ENCODE measurements at regions not wholly inside any gene's neighbourhood (a gene's known extent, or its start where the extent isn't known, plus 50 kb on each side); places are given as distances from the start of the nearest gene placed in this dataset.

DNA sequence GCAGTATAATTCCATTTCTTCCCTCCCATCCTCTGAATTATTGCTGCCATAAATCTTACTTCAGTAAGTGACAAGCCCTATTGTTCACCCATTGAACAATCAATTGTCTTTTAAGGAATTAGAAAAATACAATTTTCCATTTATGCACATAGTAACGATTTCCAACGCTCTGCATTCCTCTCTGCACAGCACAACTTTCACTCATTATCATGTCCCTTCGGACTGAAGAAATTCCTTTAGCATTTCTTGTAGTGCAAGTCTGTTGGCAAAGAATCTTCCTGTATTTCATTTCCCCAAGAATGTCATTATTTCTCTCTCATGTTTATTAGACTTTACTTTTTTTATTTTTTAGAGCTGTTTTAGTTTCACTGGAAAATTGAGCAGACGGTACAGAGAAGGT is 252.1 kb upstream of the RTL1 start:
- intact Hi-C loops (cut with DNase I): no loop called here
- no peak for ATAC-seq
- DNase-seq: no peak
- Histone ChIP-seq H3K4me1 (no peaks in the 10 kb centered on the region), H3K36me3 (no peaks in the 10 kb centered on the region), H3K9me3 (no peaks in the 10 kb centered on the region), H3K27me3 (peaks cover 0 to 32% (median 24%) of the 10 kb centered on the region in 7 donors), H3K27ac (no peak overlapping the region), H3K4me3 (no peak overlapping the region)
- TF ChIP-seq, protein P1, sequence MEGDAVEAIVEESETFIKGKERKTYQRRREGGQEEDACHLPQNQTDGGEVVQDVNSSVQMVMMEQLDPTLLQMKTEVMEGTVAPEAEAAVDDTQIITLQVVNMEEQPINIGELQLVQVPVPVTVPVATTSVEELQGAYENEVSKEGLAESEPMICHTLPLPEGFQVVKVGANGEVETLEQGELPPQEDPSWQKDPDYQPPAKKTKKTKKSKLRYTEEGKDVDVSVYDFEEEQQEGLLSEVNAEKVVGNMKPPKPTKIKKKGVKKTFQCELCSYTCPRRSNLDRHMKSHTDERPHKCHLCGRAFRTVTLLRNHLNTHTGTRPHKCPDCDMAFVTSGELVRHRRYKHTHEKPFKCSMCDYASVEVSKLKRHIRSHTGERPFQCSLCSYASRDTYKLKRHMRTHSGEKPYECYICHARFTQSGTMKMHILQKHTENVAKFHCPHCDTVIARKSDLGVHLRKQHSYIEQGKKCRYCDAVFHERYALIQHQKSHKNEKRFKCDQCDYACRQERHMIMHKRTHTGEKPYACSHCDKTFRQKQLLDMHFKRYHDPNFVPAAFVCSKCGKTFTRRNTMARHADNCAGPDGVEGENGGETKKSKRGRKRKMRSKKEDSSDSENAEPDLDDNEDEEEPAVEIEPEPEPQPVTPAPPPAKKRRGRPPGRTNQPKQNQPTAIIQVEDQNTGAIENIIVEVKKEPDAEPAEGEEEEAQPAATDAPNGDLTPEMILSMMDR (IDR thresholded peaks at IDR 0.05): no peak
- 61 to 69% methylated on average over 4 of the region's 4 CpGs for WGBS, 2 donors

- peaks cover 0 to 15% (median 0%) of the 10 kb centered on the region in 7 donors for H3K27me3 ChIP-seq
- H3K4me3 ChIP-seq: no peak overlapping the region
- no peaks in the 10 kb centered on the region for H3K36me3 ChIP-seq
- no peak for DNase-seq
- H3K4me1 ChIP-seq: no peaks in the 10 kb centered on the region
- H3K27ac ChIP-seq: no peak overlapping the region
- H3K9me3 ChIP-seq: peaks cover 0 to 43% (median 18%) of the 10 kb centered on the region in 11 donors
- WGBS, 2 donors: 73 to 77% methylated on average over 3 of the region's 3 CpGs
- TF ChIP-seq, protein P1 (IDR thresholded peaks at IDR 0.05): no peak
- intact Hi-C loops (cut with DNase I): no loop called here
- ATAC-seq: no peak
Observed at GRCh38 chr14:101167428-101167827, 263.9 kb upstream of the RTL1 start.

- 63 to 73% methylated on average over 8 of the region's 8 CpGs for WGBS, 2 donors
- H3K36me3 ChIP-seq: no peaks in the 10 kb centered on the region
- H3K4me3 ChIP-seq: no peak overlapping the region
- H3K27me3 ChIP-seq: peaks cover 0 to 15% (median 0%) of the 10 kb centered on the region in 7 donors
- TF ChIP-seq, protein P1 (IDR thresholded peaks at IDR 0.05): no peak
- intact Hi-C loops (cut with DNase I): no loop called here
- no peaks in the 10 kb centered on the region for H3K4me1 ChIP-seq
- H3K9me3 ChIP-seq: peaks cover 0 to 54% (median 18%) of the 10 kb centered on the region in 11 donors
- DNase-seq (no peak), ATAC-seq (no peak)
- no peak overlapping the region for H3K27ac ChIP-seq
Observed at GRCh38 chr14:101169267-101169666, 265.7 kb upstream of the RTL1 start.

GRCh38 chr14:101171650-101172049 is 268.1 kb upstream of the RTL1 start:
- 86 to 88% methylated on average over 5 of the region's 5 CpGs for WGBS, 2 donors
- Histone ChIP-seq H3K4me1 (no peaks in the 10 kb centered on the region), H3K9me3 (peaks cover 0 to 30% (median 10%) of the 10 kb centered on the region in 11 donors), H3K4me3 (no peak overlapping the region), H3K27me3 (peaks cover 0 to 11% (median 0%) of the 10 kb centered on the region in 7 donors), H3K27ac (no peak overlapping the region), H3K36me3 (no peaks in the 10 kb centered on the region)
- TF ChIP-seq, protein P1 (IDR thresholded peaks at IDR 0.05): no peak
- DNase-seq (no peak), ATAC-seq (no peak)
- intact Hi-C loops (cut with DNase I): no loop called here
